HG03175 (cell line): ENCODE measurements at regions not wholly inside any gene's neighbourhood (a gene's known extent, or its start where the extent isn't known, plus 50 kb on each side); places are given as distances from the start of the nearest gene placed in this dataset.

Source experiments
- ATAC-seq: cut with Tn5 transposase; IDR thresholded peaks from one replicate; pipeline ENCODE4 v1.9.1; 2021; ENCODE audit warnings: mild to moderate bottlenecking, moderate library complexity; ENCODE audit not compliant: unreplicated experiment

GRCh38 chr4:187302457-187303150 lies 578.9 kb upstream of the FAT1 start:
- no peak for ATAC-seq

GRCh38 chr4:187304133-187304532 lies 580.5 kb upstream of the FAT1 start:
- ATAC-seq: no peak

- ATAC-seq: no peak
These were observed 583.5 kb upstream of the FAT1 start for GRCh38 chr4:187307131-187307530.

GRCh38 chr4:187309456-187309855 lies 585.8 kb upstream of the FAT1 start:
- no peak for ATAC-seq

GRCh38 chr4:187312299-187312698 lies 588.6 kb upstream of the FAT1 start:
- ATAC-seq: no peak

- ATAC-seq: no peak
These were observed 594.1 kb upstream of the FAT1 start for GRCh38 chr4:187317799-187318198.

- no peak for ATAC-seq
These were observed 598.1 kb upstream of the FAT1 start for GRCh38 chr4:187321711-187322110.

- ATAC-seq: no peak
These were observed 608.5 kb upstream of the FAT1 start for GRCh38 chr4:187332141-187332540.

GRCh38 chr4:187333151-187333550 lies 609.5 kb upstream of the FAT1 start:
- no peak for ATAC-seq

GRCh38 chr4:187335339-187335738 lies 611.7 kb upstream of the FAT1 start:
- ATAC-seq: no peak

- no peak for ATAC-seq
These were observed 631.1 kb upstream of the FAT1 start for GRCh38 chr4:187354740-187355139.

GRCh38 chr4:187357045-187357643 lies 633.5 kb upstream of the FAT1 start:
- ATAC-seq: no peak

GRCh38 chr4:187357821-187358220 lies 634.2 kb upstream of the FAT1 start:
- ATAC-seq: no peak

GRCh38 chr4:187362937-187363857 lies 632.4 kb upstream of the ZFP42 start:
- ATAC-seq: no peak

- no peak for ATAC-seq
These were observed 631.2 kb upstream of the ZFP42 start for GRCh38 chr4:187364401-187364800.

GRCh38 chr4:187364851-187365250 lies 630.7 kb upstream of the ZFP42 start:
- ATAC-seq: no peak

- no peak for ATAC-seq
These were observed 629.0 kb upstream of the ZFP42 start for GRCh38 chr4:187366530-187366929.

GRCh38 chr4:187370918-187371317 lies 624.7 kb upstream of the ZFP42 start:
- no peak for ATAC-seq

GRCh38 chr4:187378441-187378840 lies 617.1 kb upstream of the ZFP42 start:
- ATAC-seq: no peak

- no peak for ATAC-seq
These were observed 615.4 kb upstream of the ZFP42 start for GRCh38 chr4:187380181-187380581.

- no peak for ATAC-seq
These were observed 612.4 kb upstream of the ZFP42 start for GRCh38 chr4:187383181-187383580.

- ATAC-seq: no peak
These were observed 607.8 kb upstream of the ZFP42 start for GRCh38 chr4:187387739-187388138.
